D721Med (cell line): ENCODE measurements at regions not wholly inside any gene's neighbourhood (a gene's known extent, or its start where the extent isn't known, plus 50 kb on each side); places are given as distances from the start of the nearest gene placed in this dataset.

Experiments used
- DNase-seq: peaks from one replicate; pipeline ENCODE4 v3.0.0; 2011; ENCODE audit warnings: low spot score; ENCODE audit not compliant: insufficient read length
- FAIRE-seq: peaks from 2 replicates; lab custom pipeline; 2011; peaks lifted over from hg19 to GRCh38; lab: Jason Lieb, UNC
- CTCF ChIP-seq: IDR thresholded peaks from 2 replicates; pipeline ENCODE4 v1.5.1; 2012; ENCODE audit warnings: mild to moderate bottlenecking, control low read depth; ENCODE audit not compliant: insufficient read depth; ENCODE audit errors: missing control alignments

- TF ChIP-seq CTCF, result no peak
- DNase-seq, result no peak
- FAIRE-seq, result no peak
Measured at GRCh38 chr3:107309312-107309711, 67.9 kb upstream of the CCDC54 start.

- DNase-seq (no peak), FAIRE-seq (no peak)
- no peak for TF ChIP-seq CTCF
Measured at GRCh38 chr3:107313711-107314110, 63.5 kb upstream of the CCDC54 start.

- no peak for TF ChIP-seq CTCF
- no peak for FAIRE-seq
Measured at GRCh38 chr3:107315141-107315540, 62.1 kb upstream of the CCDC54 start.

GRCh38 chr3:107323723-107324122 is 53.5 kb upstream of the CCDC54 start:
- no peak for TF ChIP-seq CTCF
- FAIRE-seq (no peak), DNase-seq (no peak)

More at GRCh38 chr3:107315141-107315540, 62.1 kb upstream of the CCDC54 start:
- no peak for DNase-seq

- no peak for TF ChIP-seq CTCF
- FAIRE-seq (no peak), DNase-seq (no peak)
Measured at GRCh38 chr3:107325446-107325845, 51.8 kb upstream of the CCDC54 start.
